Panc1 (cell line): ENCODE measurements at regions not wholly inside any gene's neighbourhood (a gene's known extent, or its start where the extent isn't known, plus 50 kb on each side); places are given as distances from the start of the nearest gene placed in this dataset.

Experiments used
- ATAC-seq: fragments of 200-7000 bp; cut with Tn5 transposase; 2 replicates; pipeline ENCODE4 v1.9.1; 2020; ENCODE audit warnings: mild to moderate bottlenecking, moderate library complexity
- BruUV-seq: library from RNA; stranded (reverse); fragments of 400-500 nt; replicated peaks from 2 replicates; lab custom pipeline; 2021; lab: Mats Ljungman, UMichigan
- CTCF ChIA-PET: fragments of 300-600 bp; sonication (Branson Sonifier 250); formaldehyde crosslinking; loops from one replicate; lab custom pipeline; 2022; ENCODE audit warnings: antibody characterized with exemption; lab: Charles Lee
- POLR2A ChIA-PET: fragments of 300-600 bp; sonication (Branson Sonifier 250); formaldehyde crosslinking; loops from one replicate; lab custom pipeline; 2022; ENCODE audit warnings: antibody characterized with exemption; lab: Charles Lee
- DNase-seq: peaks from one replicate; pipeline ENCODE4 v3.0.0-alpha.2; 2010; ENCODE audit warnings: low read depth, low spot score
- H3K27ac ChIP-seq: 2 replicates; pipeline ENCODE4 v1.5.1; 2011; ENCODE audit warnings: mild to moderate bottlenecking, low read length, inconsistent platforms
- H3K27me3 ChIP-seq: fragments of 200-500 bp; sonication (Bioruptor generic); 2 replicates; pipeline ENCODE4 v1.6.0; 2014; ENCODE audit warnings: low read length, inconsistent platforms; ENCODE audit not compliant: control insufficient read depth, insufficient read depth
- H3K36me3 ChIP-seq: fragments of 200-500 bp; sonication (Bioruptor generic); 2 replicates; pipeline ENCODE4 v1.5.1; 2014; ENCODE audit warnings: inconsistent platforms, mild to moderate bottlenecking, low read length, moderate library complexity; ENCODE audit not compliant: control insufficient read depth, insufficient read depth
- H3K4me1 ChIP-seq: 2 replicates; pipeline ENCODE4 v1.5.1; 2011; ENCODE audit warnings: inconsistent platforms, mild to moderate bottlenecking, low read length, moderate library complexity; ENCODE audit not compliant: control insufficient read depth, insufficient read depth
- H3K4me3 ChIP-seq, 2 experiments: 2 replicates each; pipeline ENCODE4 v1.5.1; 2011 to 2012; ENCODE audit warnings: low read depth in 2 of 2, low read length in 2 of 2, mild to moderate bottlenecking in 2 of 2, inconsistent platforms in 1 of 2, moderate library complexity in 1 of 2
- H3K9me3 ChIP-seq: fragments of 200-500 bp; sonication (Bioruptor generic); 2 replicates; pipeline ENCODE4 v1.5.1; 2014; ENCODE audit warnings: low read depth, mild to moderate bottlenecking, inconsistent platforms, low read length, moderate library complexity; ENCODE audit not compliant: control insufficient read depth, insufficient read depth
- CTCF ChIP-seq: fragments of 450-650 bp; IDR thresholded peaks from 2 replicates; pipeline ENCODE4 v1.5.1; 2017; ENCODE audit warnings: mild to moderate bottlenecking
- POLR2AphosphoS5 ChIP-seq: IDR thresholded peaks from 2 replicates; pipeline ENCODE4 v1.6.1; 2012; ENCODE audit warnings: mild to moderate bottlenecking, low read depth, low read length, moderate library complexity
- REST ChIP-seq, 2 experiments: IDR thresholded peaks; 2 replicates each; pipeline ENCODE4 v1.6.1; 2011 to 2012; ENCODE audit warnings: low read depth in 2 of 2, control low read depth in 1 of 2, low read length in 1 of 2, mild to moderate bottlenecking in 1 of 2, moderate library complexity in 1 of 2; ENCODE audit not compliant: insufficient read depth in 1 of 2
- SIN3A ChIP-seq: IDR thresholded peaks from 2 replicates; pipeline ENCODE4 v1.6.1; 2012; ENCODE audit warnings: low read depth, mild to moderate bottlenecking, low read length, moderate library complexity, borderline replicate concordance; ENCODE audit not compliant: insufficient read depth
- TCF7L2 ChIP-seq: IDR thresholded peaks from 2 replicates; pipeline ENCODE4 v1.6.1; 2011; ENCODE audit warnings: mild to moderate bottlenecking, low read depth, low read length, inconsistent platforms
- in situ Hi-C: cut with HindIII; loops from 2 replicates; pipeline ENCODE4 v1.10.0; 2016; ENCODE audit warnings: low sequenced_read_pairs, low pct_unique_long_range_greater_than_20kb
- intact Hi-C: fragments of 100-400 bp; cut with micrococcal nuclease; formaldehyde crosslinking; loops from one replicate; pipeline ENCODE4 v1.10.0; 2022; ENCODE audit not compliant: unreplicated experiment

- POLR2A ChIA-PET: no interaction called here
- CTCF ChIA-PET: no interaction called here
- Histone ChIP-seq H3K27ac (peak overlapping the region; percentile 46; the same call in 1 of the 2 replicates), H3K36me3 (no peaks in the 10 kb centered on the region), H3K9me3 (no peaks in the 10 kb centered on the region), H3K27me3 (no peaks in the 10 kb centered on the region), H3K4me3 (no peak overlapping the region), H3K4me1 (peaks cover 18% of the 10 kb centered on the region)
- BruUV-seq: no TSS peak
- DNase-seq (no peak), ATAC-seq (no peak)
- in situ Hi-C loops: no loop called here
- no peak for TF ChIP-seq REST (IDR thresholded peaks at IDR 0.05; ENCODE audit: insufficient read depth in 1 of 2, low read depth in 2 of 2, low read length in 1 of 2)
- TF ChIP-seq POLR2AphosphoS5: no peak
- no peak for TF ChIP-seq TCF7L2
- TF ChIP-seq CTCF: no peak
- TF ChIP-seq SIN3A: no peak
- intact Hi-C loops: loop anchor here (5.0 to 10.0 kb wide), 6 partner anchors 562 to 1442 kb away; partner anchors contain the start of gene TBL1XR1
Observed at GRCh38 chr3:178386401-178386800, 149.8 kb upstream of the KCNMB2 start.

GRCh38 chr3:178386880-178387279, 149.4 kb upstream of the KCNMB2 start:
- TF ChIP-seq SIN3A (no peak), POLR2AphosphoS5 (no peak), REST (IDR thresholded peaks at IDR 0.05; ENCODE audit: insufficient read depth in 1 of 2, low read depth in 2 of 2, low read length in 1 of 2) (no peak), TCF7L2 (no peak), CTCF (no peak)
- POLR2A ChIA-PET: no interaction called here
- BruUV-seq: no TSS peak
- Histone ChIP-seq H3K9me3 (no peaks in the 10 kb centered on the region), H3K4me3 (no peak overlapping the region), H3K27ac (peak overlapping the region; percentile 46; the same call in 1 of the 2 replicates), H3K4me1 (peaks cover 18% of the 10 kb centered on the region), H3K36me3 (no peaks in the 10 kb centered on the region), H3K27me3 (no peaks in the 10 kb centered on the region)
- CTCF ChIA-PET: no interaction called here
- ATAC-seq (no peak), DNase-seq (no peak)
- intact Hi-C loops: loop anchor here (5.0 to 10.0 kb wide), 6 partner anchors 562 to 1442 kb away; partner anchors contain the start of gene TBL1XR1
- in situ Hi-C loops: no loop called here
